NK-92 (cell line): ENCODE measurements at regions not wholly inside any gene's neighbourhood (a gene's known extent, or its start where the extent isn't known, plus 50 kb on each side); places are given as distances from the start of the nearest gene placed in this dataset.

Experiments
- DNase-seq: peaks from one replicate; lab custom pipeline; 2025; ENCODE audit not compliant: unreplicated experiment; lab: John Stamatoyannopoulos, UW

DNA sequence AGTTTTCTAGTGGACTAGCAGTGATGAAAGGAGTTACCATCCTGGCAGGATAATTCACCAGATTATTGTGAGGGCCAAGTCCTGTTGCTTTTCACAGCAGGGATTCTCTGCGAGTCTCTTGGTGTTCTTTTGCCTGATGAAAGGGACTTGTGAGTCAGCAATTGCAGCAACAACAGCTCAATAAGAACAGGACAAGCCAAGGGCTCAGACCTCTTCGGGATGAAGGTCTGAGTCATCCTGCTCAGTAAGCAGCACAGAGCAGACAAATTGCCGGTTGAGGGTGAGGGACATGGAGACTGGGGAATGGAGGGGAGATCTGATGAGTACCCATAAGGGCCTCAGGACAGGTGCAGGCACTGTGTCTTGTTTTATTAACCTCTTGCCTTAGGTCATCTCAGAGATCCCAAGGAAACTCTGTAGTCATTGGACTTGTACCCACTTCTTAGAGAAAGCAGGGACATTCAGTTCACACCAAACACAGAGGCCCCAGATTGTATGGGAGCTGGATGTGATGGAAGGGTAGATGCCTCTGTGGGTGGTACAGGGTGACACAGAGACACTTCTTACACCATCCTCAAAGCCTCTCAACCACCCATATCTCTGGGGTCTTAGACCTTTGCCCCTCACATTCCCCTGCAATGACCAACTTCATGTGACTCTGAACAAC lies 173.8 kb upstream of the TLE3 start:
- no peak for DNase-seq

DNA sequence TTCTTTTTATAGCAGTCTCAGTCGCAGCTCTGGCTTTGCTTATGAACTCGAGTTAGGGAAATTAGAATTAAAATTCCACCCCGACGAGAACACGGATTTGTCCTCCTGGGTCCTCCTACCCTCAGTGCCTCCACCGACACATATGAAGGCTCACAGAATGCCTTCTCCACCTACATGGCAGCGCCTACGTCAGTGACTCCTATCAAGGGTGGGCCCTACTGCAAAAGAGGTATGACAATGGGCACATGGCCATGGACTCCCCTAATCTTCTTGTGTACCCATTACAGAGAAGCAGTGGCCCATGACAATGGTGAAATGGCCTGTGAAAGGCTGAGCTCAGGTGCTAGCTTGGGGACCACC lies 173.0 kb upstream of the TLE3 start:
- no peak for DNase-seq

DNA sequence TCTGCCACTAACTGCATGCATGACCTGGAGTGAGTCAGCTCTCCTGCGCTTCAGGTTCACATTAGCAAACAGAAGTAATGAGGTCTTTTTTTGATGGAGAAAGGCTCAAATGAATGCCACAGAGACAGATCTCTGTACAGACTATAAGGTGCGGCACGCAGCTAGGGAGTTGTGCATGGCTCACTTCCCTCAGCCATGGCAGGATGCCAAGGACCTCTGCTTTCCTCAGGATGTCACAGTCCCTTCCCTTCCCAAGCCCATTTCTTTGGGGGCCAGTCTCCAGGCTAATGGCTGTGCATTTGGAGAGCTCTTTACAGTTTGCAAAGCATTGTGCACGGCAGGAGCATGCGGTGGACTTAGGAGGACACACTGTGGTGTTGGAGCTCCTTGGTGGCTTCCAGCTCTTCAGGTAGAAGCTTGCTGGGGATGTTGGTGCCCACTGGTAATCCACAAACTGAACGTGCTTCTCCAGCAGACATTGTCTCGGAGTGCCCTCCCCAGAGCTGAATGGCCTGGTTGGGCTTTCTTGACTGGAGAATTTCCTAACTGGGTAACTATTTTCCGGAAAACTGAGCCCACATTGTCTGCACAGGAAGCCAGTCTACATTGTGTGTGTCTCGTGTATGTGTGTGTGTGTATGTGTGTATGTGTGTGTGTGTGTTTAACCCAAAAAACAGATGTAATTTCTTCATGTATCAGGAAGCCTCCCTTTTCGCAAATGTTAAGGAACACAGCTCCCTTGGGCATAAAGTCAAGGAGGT lies 172.5 kb upstream of the TLE3 start:
- no peak for DNase-seq

DNA sequence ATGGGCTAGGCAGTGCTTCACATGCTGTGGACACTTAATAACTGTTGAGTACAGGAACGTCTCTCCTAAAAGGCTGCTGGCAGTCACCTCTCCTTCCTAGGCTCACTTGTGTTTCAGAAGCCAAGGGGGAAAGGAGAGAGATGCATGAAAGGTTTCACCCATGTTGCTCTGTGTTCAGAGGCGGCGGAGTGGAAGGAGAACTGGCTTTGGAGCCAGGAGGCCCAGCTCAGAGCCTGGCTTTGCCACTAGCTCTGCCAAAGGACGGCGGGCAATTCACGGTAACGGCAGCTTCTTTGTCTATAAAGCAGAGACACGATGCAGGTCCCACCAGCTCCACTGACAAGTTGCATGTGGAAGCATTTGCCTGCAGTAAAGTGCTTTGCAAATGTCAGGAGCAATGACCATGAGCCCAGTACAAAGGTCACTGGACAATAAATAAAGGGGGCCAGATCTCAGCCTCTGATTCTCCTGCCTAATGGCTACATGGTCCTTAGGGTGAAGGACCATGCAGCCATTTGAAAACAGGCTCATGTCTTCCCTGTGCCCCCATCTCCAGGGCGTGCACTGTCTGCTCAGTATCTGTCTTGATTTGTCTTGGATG lies 171.7 kb upstream of the TLE3 start:
- DNase-seq = no peak

DNA sequence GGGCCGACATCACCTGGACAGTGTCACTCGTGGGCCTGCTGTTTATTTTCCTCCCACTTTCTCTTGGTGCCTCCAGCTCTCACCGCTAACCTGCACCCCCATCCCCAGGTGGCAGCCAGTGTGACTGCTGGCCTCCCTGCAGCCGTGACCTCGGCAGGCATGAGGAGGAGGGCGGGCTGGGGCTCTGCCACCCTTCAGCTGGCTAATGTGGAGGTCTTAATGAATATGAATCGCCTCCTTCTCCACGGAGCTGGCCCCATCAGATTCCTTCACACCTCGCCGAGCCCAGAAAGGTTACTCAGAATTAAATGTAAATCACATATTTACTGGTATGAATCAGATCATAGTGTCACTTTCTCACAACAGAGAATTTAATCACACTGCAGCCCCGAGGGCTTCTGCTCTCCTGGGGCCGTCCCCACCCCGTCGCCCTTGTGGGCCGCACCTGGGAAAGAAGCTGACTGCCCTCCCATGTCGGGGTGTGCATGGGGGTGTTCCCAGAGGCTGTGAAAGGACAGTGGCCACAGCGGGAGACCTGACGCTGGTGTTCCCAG lies 171.1 kb upstream of the TLE3 start:
- DNase-seq = no peak

DNA sequence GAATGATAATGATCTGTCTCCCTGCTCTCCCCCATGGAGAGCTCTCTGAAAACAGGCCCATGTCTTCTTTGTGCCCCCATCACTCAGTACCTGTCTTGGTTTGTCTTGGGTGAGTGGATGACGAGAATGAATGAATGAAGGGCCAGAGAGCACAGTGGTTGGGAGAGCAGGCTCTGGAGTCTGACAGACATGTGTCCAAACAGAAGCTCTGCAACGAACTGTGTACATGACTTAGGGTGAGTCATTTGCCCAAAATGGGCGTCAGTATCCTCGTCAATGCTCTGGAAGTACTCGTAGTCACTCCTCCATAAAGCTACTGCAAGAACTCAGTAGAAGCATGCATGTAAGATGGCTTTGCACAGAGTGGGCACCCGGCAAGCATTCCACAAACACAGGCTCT lies 170.2 kb upstream of the TLE3 start:
- no peak for DNase-seq

DNA sequence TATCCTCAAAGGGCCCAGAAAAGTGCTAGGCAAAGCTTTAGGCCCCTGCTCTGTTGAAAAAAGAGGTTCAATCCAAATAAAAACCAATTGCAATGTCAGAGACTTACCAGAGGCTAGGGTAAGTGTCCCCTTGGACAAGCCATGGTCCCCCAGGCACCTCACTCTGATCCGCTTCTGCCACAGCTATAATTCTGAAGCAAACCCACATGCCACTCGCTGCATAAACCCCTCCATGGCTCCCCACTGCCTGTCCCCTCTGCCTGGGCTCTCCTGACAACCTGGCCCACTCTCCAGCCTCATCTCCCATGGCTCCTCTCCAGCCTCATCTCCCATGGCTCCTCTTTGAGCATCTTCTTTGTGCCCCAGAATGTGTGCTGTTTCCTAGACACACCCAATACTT lies 169.6 kb upstream of the TLE3 start:
- no peak for DNase-seq

DNA sequence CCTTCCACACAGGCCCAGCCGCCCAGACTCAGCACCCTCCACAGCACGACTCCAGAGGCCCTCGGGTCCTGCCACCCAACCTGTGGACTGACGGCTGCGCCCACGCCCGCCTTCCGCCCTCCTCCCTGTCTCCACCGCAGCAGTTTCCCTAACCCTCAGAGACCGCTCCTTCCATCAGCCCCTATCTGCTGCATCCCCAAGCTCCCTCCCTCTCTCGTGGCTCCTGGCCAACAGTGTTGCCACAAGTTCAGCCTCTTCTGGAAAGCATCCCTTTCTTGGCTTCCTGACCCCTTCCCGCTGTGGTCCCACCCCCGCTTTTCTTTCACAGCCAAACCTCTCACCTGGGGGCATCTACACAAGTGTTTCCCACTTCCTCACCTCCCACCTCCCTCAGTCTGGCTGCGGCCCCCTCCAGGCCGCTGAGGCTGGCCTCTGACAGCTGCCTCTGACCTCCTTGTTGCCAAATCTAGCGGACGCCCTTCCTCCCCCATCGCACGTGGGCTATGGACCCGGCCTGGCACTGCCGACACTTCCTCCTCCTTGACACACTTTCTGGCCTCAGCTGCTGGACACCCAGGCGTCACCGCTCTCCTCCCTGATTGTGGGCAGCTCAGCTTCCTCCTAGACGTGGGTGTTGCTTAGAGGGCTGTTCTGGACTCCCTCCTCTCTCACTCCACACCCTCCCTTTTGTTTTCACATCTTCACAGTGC lies 168.8 kb upstream of the TLE3 start:
- no peak for DNase-seq

DNA sequence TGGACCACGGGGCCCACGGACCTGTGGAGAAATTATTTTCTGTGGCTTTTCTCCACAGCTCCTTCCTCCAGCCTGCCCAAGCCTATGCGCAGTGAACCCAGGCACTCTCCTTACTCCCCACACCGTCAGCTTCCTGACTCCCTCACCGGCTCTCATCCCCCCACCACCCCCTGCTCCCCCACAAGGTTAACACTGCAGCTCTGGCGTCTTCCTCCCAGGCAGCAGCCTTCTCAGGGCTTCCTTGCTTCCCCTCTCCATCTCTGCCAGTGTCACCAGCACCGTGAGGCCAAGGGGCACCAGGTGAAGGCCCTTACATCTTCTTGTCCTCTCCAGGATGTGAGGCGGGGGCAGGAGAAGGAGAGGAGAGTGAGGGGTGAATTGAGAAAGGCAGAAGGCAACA lies 168.3 kb upstream of the TLE3 start:
- no peak for DNase-seq

DNA sequence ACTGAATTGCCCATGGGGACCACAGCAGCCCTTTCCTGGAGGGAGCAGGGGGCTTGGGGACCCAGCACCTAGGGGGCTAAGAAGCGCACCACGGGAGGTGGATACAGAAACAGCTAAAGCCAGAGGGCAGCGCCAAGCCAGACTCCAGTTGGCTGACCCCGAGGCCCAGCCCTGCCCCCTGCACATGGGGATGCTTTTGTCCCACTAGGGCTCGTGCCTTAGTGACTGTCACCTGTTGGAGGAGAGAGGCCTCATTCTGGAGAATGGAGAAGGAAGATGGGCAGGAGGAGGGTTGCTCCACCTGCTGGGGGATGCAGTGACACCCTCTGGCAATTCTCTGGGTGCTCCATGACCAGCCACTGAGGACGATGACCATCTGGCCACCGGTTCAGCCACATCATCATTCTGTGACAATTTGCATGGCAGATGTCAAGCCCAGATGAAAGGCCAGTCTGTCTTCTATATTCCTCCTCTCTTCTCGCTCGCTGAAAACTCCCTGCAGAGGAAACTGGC lies 167.8 kb upstream of the TLE3 start:
- no peak for DNase-seq

DNA sequence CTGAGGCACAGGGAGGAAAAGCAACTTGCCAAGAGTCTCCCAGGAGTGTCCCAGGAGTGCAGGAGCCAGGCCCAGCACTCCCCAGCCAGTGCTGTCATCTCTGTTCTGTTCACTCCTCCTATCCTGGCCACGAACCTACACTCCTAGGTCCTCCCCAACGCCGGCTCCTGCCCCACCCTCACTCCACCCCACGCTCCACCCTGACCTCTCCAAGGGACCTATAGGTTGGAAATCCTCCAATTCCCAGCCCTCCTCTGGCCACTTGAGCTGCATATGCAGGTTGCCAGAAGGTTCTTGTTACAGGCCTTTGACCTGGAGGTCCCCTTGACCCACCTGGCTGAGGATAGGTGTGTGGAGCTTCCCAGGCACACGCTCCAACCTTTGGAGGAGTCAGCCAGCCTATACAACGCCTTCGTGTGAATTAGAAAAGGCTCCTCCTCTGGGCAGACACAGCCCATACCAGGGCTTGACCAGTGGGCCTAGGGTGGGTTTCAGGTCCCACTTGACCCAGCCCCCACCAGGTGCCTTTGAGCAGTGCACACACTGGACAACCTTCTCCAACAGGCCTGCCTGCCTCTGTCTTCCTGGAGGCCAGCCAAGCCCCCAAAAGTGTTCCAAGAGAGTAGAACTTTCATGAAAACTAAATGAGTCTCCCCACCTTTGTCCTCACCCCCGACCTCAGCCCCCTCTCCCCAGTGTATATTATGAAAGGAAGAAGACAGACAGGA lies 167.2 kb upstream of the TLE3 start:
- DNase-seq = no peak

DNA sequence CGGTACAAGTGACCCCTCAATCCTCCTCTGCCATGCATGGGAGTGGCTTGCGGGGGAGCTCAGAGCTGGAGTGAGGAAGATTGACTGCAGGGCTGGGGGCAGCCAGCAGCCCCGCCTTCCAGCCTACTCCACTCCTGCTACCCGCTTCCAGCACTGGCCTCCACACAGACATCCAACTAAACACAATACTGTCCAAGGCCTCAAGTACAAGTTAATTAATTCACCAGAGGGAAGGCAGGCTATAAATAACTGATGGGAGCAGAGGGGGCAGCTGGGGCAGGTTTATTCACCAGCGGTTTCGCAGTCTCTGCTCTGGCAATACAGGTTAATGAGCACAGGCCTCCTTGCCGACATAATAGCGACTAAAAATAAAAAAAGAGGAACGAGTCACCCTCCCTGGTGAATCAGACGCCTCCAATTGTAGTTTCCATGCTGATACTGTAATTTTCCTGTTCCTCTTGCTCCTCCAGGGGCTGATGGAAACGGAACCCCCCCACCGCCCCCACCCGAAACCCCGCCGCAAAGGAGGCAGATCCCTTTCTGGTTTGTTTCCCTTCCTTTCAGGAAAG lies 166.4 kb upstream of the TLE3 start:
- DNase-seq = no peak

DNA sequence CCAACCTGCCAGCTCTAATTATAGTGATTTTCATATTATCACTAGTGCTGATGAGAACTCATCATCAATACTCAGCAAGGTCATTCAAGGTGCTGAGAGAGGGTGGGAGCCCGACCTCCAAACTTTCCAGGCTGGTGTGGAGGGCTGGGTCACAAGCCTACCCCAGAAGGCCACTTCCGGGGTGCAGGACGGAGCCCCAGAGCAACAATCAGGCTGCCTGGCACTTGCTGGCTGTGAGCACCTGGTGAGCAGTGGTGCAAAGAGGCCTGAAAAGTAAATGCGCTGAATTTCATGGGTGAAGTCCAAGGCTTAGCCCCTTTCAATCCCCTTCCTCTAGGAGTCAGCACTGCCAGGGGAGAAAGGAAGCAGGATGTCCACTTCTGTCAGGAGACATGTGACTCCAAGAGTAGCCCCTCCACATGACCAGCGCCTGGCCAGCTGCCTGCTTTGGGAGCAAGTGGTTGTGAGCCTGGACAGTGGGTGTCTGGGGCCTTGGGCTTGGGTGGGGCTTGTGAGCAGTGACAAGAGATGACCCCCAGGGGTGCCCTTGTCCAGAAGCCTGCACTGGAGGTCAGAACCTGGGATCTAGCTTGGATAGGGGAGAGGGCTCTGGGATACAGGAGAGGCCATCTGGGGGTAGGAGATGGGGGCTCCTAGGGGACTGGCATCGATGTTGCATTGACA lies 165.0 kb upstream of the TLE3 start:
- no peak for DNase-seq

DNA sequence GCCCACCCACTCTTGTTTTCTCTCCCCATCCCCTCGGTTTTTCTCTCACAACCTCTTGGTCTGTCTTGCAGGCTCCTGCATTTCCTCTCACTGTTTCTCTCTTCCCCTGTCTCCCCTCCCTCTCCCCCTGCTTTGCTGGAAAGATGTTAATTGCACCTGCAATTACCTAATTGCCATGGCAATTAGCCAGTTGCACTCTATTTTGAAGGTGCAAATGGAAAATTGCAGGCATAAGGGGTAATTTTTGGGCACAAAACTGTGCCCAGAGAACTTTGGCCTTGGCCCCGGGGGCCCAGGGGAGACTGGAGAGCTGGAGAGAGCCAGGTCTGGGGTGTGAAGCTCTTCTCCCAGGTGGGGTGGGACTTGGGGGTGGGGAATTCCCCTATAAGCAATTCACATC lies 164.5 kb upstream of the TLE3 start:
- DNase-seq = no peak

DNA sequence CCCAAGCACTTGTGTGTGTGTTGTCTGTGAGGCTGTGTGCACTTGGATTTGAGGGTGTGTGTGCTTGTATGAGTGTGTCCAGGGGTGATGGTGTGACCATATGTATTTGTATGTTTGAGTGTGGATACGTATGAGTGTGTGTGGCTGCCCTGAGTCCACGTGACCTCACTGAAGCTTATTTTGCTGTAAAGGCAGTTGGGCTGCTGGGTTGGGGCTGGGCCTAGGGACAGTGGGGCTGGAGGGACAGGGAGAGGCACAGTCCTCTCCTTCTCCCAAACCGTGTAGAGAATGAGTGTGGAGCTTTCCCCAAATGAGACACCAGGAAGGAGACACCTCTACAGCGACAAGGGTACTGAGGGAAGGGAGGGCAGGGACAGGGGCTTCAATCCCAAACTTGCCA lies 163.4 kb upstream of the TLE3 start:
- DNase-seq = no peak

DNA sequence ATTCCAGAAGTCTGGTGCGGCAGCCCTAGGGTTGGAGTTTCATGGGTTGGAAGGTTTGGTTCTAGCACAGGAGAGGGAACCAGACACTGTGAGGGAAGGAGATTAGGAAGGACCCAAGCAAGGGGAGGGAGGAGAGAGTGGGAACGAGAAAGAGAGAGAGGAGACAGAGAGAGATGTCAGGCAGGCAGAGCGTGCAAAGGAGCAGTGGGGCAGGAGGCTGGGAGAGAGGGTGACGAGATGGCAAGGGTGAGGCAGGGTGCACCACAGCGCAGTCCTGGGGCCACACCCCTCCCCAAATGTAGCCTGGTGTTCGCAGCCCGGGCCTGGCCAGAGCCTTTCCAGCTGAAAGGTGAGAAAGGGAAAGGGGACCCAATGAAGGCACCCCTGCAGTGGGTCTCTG lies 162.9 kb upstream of the TLE3 start:
- DNase-seq = no peak

DNA sequence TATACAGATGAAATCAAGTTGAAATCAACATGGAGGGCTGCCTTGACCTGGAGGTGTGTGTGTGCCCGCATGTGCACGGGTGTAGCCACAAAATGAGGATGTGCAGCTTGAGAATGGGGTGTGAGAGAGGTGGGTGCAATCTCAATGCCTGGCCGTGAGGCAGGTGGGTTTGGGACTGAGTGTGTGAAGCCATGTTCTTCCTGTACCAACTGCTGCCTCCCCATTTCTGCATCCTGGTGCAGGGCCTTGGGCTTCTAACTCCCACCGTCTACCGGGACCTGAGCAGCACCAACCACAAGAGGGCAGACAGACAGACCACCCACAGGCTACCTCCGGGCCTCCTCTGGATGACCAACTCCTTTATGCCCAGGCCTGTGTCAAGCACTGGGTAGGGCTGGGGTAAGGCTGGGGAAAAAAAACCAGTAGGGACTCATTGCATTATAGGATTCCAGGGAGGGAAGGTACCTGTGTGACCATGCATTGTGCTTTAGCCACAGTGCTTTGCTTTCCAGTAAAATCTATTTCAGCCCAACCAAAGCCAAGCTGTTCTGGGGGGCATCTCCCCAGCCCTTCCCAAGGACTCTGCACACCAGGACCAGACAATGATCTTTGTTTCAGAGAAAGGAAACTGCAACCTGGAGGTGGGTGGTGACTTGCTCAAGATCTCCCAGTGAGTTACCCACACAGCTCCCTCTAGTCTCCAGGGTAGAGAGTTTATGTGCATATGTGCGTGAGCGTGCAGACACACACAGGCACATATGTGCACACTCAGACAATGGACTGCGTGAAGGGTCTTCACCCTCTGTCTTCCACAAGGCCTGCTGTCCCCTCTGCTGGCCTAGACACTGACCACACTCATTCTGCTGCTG lies 162.2 kb upstream of the TLE3 start:
- no peak for DNase-seq

DNA sequence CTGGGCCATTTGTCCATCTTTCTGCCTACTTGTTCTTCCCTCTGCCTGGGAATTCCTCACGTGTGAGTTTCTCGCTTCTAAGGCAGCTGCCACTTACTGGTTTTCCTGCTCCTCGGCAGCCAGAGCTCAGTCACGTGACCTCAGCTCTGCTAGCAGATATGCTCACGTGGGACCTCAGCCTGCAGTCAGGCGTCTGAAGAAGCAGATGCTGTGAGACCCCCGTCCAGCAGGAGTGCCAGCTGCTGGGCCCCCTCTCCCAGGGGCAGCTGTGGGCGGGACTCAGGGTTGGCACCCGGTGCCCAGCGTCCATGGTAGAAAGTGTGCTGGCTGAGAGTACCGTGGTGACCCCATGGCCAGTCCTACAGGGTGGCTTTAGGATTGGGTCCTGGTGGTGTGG lies 161.3 kb upstream of the TLE3 start:
- DNase-seq = no peak
